Activated CD8-positive, alpha-beta T cell treated with anti-CD3 and anti-CD28 coated beads for 36 hours (primary cell): ENCODE measurements at regions not wholly inside any gene's neighbourhood (a gene's known extent, or its start where the extent isn't known, plus 50 kb on each side); places are given as distances from the start of the nearest gene placed in this dataset.

Experiments used
- ATAC-seq: fragments of 200-7000 bp; cut with Tn5 transposase; one replicate; pipeline ENCODE4 v1.10.0; 2021; ENCODE audit warnings: mild to moderate bottlenecking, moderate library complexity
- CTCF ChIA-PET: fragments of 350-600 bp; sonication (Branson Sonifier 250); formaldehyde crosslinking; loops from one replicate; lab custom pipeline; 2021; ENCODE audit warnings: antibody characterized with exemption; lab: Charles Lee
- POLR2A ChIA-PET: fragments of 350-600 bp; sonication (Branson Sonifier 250); formaldehyde crosslinking; loops from one replicate; lab custom pipeline; 2021; ENCODE audit warnings: antibody characterized with exemption; lab: Charles Lee
- DNase-seq: peaks from one replicate; pipeline ENCODE4 v3.0.0-alpha.2; 2020
- H3K27ac Mint-ChIP-seq: one replicate; pipeline ENCODE4 v1.8.0; 2021; ENCODE audit warnings: mild to moderate bottlenecking, mixed read lengths
- H3K27me3 Mint-ChIP-seq: one replicate; pipeline ENCODE4 v1.8.0; 2021; ENCODE audit warnings: mixed read lengths
- H3K36me3 Mint-ChIP-seq: one replicate; pipeline ENCODE4 v1.8.0; 2021; ENCODE audit warnings: low read depth, mixed read lengths
- H3K4me1 Mint-ChIP-seq: one replicate; pipeline ENCODE4 v1.8.0; 2021; ENCODE audit warnings: low read depth, mixed read lengths
- H3K4me3 Mint-ChIP-seq: one replicate; pipeline ENCODE4 v1.8.0; 2021; ENCODE audit warnings: mild to moderate bottlenecking, moderate library complexity, mixed read lengths
- H3K9me3 Mint-ChIP-seq: one replicate; pipeline ENCODE4 v1.8.0; 2021; ENCODE audit warnings: mixed read lengths
- CTCF ChIP-seq: fragments of 200-600 bp; IDR thresholded peaks from one replicate; pipeline ENCODE4 v1.8.0; 2022; ENCODE audit warnings: antibody characterized with exemption, mild to moderate bottlenecking
- intact Hi-C: fragments of 100-400 bp; cut with micrococcal nuclease; formaldehyde crosslinking; loops from one replicate; pipeline ENCODE4 v1.10.0; 2022

- ATAC-seq: no peak
- H3K4me3 Mint-ChIP-seq: no peak overlapping the region
- ChIA-PET CTCF (interaction anchor here (1.4 kb wide), 1 partner anchor 22 kb away, joined by 3 read pairs; no protein-coding TSS in a partner anchor), POLR2A (no interaction called here)
- TF ChIP-seq CTCF: no peak
- no peak for DNase-seq
- H3K36me3 Mint-ChIP-seq: no peaks in the 10 kb centered on the region
- H3K27me3 Mint-ChIP-seq: no peaks in the 10 kb centered on the region
- peaks cover 8% of the 10 kb centered on the region for H3K4me1 Mint-ChIP-seq
- H3K9me3 Mint-ChIP-seq: no peaks in the 10 kb centered on the region
- H3K27ac Mint-ChIP-seq: no peak overlapping the region
- intact Hi-C loops: no loop called here
These were observed 405.1 kb upstream of the POU3F3 start for GRCh38 chr2:104448661-104449440.

- H3K4me3 Mint-ChIP-seq: no peak overlapping the region
- no peak overlapping the region for H3K27ac Mint-ChIP-seq
- TF ChIP-seq CTCF: no peak
- intact Hi-C loops: no loop called here
- CTCF ChIA-PET: no interaction called here
- H3K36me3 Mint-ChIP-seq: no peaks in the 10 kb centered on the region
- H3K9me3 Mint-ChIP-seq: no peaks in the 10 kb centered on the region
- ATAC-seq: no peak
- H3K27me3 Mint-ChIP-seq: no peaks in the 10 kb centered on the region
- peaks cover 7% of the 10 kb centered on the region for H3K4me1 Mint-ChIP-seq
- no peak for DNase-seq
- POLR2A ChIA-PET: no interaction called here
These were observed 401.4 kb upstream of the POU3F3 start for GRCh38 chr2:104452558-104452957.

GRCh38 chr2:104462731-104463130 lies 391.2 kb upstream of the POU3F3 start:
- H3K4me1 Mint-ChIP-seq: no peaks in the 10 kb centered on the region
- no peak overlapping the region for H3K27ac Mint-ChIP-seq
- DNase-seq (no peak), ATAC-seq (no peak)
- intact Hi-C loops: no loop called here
- no peaks in the 10 kb centered on the region for H3K9me3 Mint-ChIP-seq
- CTCF ChIA-PET: no interaction called here
- H3K27me3 Mint-ChIP-seq: peaks cover 3% of the 10 kb centered on the region
- H3K4me3 Mint-ChIP-seq: no peak overlapping the region
- TF ChIP-seq CTCF: no peak
- POLR2A ChIA-PET: no interaction called here
- H3K36me3 Mint-ChIP-seq: no peaks in the 10 kb centered on the region

- intact Hi-C loops: no loop called here
- ChIA-PET POLR2A (no interaction called here), CTCF (no interaction called here)
- H3K27me3 Mint-ChIP-seq: peaks cover 3% of the 10 kb centered on the region
- no peak overlapping the region for H3K27ac Mint-ChIP-seq
- H3K4me1 Mint-ChIP-seq: no peaks in the 10 kb centered on the region
- no peak overlapping the region for H3K4me3 Mint-ChIP-seq
- H3K36me3 Mint-ChIP-seq: no peaks in the 10 kb centered on the region
- no peaks in the 10 kb centered on the region for H3K9me3 Mint-ChIP-seq
- no peak for ATAC-seq
- no peak for DNase-seq
- no peak for TF ChIP-seq CTCF
These were observed 387.9 kb upstream of the POU3F3 start for GRCh38 chr2:104465981-104466380.

GRCh38 chr2:104468846-104469245 lies 385.1 kb upstream of the POU3F3 start:
- Mint-ChIP-seq H3K27ac (no peak overlapping the region), H3K36me3 (no peaks in the 10 kb centered on the region), H3K4me3 (no peak overlapping the region), H3K9me3 (no peaks in the 10 kb centered on the region), H3K4me1 (no peaks in the 10 kb centered on the region), H3K27me3 (peaks cover 3% of the 10 kb centered on the region)
- CTCF ChIA-PET: no interaction called here
- no peak for TF ChIP-seq CTCF
- intact Hi-C loops: no loop called here
- no peak for ATAC-seq
- POLR2A ChIA-PET: no interaction called here
- DNase-seq: no peak
